ENCODE measurements at regions not wholly inside any gene's neighbourhood (a gene's known extent, or its start where the extent isn't known, plus 50 kb on each side); places are given as distances from the start of the nearest gene placed in this dataset.

DNA sequence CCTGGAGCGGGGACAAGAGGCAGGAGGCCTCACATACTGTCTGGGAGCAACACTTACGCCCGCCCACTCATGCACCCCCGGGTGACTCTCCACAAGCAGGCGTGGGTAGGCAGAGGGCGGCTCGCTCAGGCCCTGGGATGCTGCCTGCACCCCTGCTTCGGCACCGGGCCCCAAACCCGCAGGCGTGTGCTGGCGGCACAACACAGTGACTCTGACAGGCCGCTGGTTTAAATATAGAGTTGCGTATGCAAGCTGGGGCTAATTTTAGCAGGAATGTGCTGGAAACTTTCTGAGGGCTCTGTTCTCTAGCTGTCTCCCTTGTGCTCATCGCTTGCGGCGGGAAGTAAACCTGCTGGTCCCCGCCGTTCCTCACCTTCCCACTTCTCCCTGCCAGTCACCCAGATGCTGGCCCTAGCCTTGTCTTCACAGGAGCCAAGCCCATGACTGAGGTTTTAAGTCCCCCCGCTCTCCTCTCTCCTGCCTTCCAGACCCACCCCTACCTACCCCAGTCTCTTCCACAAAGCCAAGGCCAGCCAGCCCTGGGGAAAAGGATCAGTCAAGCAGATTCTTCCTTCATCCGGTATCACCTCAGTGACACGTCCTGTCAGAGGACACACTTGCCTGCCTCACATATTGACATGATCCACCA lies 94.5 kb upstream of the FOXP4 start:
- no peak for DNase-seq

DNA sequence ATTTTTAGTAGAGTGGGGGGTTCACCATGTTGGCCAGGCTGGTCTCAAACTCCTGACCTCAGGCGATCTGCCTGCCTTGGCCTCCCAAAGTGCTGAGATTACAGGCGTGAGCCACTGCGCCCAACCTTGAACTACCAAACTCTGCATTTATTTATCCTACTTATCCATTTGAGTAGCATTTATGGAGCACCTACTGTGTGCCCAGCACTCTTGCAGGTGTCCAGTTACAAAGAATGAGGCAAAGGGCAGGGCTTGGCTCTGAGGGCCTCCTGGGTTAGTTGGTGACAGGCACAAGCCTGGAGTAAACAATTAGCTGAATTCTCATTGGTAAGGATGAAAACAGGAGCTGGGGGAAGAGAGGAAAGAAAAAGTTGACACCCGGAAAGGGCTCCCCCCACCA lies 93.4 kb upstream of the FOXP4 start:
- no peak for DNase-seq

DNA sequence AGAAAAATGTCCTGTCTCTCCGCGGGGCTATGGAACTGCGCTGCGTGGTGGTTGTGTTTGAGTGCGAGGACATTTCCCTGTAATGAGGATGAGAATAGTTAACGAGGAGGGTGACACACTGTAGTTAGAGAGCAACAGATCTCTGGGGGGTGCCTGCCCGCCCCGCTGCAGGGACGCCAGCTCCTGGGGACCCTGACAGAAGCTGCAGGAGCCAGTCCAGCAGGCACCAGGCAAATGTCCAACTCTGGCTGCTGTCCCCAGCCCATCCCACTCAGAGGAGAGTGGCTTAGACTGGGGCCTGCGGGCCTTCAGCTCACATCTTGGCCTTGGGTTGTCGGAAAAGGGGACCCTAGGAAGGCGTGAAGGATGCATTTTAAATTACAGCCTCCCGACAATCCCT lies 92.9 kb upstream of the FOXP4 start:
- DNase-seq, result no peak

DNA sequence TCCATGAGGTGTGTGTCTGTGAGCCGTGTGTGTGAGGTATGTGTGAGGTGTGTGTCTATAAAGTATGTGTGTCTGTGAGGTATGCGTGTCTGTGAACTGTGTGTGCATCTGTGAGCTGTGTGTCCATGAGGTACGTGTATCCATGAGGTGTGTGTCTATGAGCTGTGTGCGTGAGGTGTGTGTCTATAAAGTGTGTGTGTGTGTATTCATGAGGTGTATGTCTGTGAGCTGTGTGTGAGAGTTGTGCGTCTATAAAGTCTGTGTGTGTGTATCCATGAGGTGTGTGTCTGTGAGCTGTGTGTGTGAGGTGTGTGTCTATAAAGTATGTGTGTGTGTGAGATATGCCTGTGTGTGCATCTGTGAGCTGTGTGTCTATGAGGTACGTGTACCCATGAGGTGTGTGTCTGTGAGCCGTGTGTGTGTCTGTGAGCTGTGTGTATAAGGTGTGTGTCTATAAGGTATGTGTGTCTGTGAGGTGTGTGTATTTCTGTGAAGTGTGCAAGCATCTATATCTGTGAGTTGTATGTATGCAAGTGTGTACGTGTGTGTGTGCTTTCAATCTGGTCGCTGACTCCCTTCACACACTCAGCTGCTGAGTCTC lies 91.9 kb upstream of the FOXP4 start:
- DNase-seq, result no peak

DNA sequence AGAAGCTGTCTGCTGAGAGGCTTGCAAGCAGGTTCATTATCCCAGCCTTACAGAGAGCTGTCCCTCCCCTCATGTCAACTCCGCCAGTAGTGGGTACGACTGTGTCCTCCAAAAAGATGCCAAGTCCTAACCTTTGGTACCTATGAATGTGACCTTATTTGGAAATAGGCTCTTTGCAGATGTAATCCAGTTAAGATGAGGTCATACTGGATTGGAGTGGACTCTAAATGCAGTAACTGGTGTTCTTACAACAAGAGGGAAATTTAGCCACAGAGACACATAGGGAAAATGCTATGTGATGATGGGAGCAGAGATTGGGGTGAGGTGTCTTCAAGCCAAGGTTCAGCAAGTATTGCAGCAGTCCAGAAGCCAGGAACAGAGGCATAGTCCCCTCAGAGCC lies 90.8 kb upstream of the FOXP4 start:
- no peak for DNase-seq

DNA sequence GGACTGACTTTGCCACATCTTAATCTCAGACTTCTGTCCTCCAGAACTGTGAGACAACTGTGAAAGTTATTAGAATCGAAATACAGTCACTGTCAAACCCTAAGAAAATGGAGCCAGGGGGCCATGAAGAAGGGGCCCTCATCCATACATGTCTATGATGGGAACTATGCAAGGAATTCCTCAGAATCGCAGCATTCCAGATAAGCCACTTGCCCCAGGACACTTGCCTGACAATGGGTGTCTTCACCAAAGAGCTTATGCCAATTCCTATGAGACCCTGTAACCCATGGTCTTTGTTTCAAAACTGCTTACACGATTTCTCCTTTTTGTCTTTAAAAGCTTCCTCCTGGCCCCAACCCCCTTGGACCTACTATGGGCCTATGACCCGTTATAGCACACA lies 90.4 kb upstream of the FOXP4 start:
- DNase-seq, result no peak

DNA sequence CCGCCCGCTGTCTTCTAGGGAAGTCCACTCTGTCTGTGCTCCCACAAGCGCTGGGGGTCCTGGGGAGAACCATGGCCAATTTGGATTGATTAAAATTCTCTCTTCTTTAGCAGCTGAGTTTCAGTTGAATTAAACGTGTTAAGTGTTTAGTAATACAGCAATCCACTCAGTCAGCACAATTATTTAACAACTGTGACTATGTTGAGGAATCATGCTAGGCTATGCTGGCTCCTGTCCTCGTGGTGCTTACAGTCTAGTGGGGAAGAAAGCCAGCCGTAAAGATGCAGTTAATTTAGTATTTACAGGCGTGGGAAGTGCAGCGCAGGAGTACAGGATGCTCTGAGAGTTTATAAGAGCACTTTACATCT lies 88.9 kb upstream of the FOXP4 start:
- DNase-seq, result no peak

DNA sequence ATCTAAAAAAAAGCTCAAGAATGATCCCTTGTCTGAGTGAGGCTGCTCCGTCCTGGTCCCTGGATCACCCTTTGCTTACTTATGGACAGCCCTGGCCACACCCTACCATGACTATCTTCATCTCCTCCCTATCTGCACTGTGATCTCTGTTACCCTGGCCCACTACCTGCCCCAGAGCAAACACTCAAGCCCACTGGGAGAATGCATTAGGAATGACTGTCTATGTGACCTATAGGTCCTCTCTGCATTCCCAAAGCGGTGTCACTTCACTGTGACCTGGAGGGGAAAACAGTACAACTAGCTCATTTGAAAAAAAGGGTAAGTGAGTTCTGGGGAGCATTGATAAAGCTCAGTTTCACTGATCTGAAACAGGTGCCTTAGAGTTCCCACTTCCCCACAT lies 86.4 kb upstream of the FOXP4 start:
- DNase-seq, result no peak

DNA sequence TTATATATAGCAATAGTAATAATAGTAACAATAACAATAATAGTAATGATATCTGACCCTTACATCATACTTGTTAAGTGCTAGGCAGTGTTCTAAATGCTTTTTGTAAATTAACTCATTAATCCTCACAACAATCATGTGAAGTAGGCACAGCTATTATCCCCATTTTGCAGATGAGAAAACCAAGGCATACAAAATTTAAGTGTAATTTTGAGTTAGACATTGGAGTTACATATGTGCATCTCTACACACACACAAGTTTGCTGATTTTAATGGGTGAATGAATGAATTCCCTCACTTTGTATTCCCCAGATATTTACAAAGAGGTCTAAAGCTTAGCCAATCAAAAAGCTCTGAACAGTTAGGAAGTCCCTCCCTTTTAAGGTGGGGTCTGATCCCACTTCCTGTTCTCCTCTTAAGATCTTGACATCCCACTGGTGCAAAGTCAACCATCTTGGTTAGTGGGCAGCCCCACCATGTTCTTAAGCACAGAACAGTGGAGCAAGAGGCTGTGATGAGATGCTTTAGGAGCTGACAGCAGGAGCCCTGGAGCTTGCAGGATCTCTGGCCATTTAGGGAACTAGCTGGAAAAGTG lies 85.3 kb upstream of the FOXP4 start:
- no peak for DNase-seq

DNA sequence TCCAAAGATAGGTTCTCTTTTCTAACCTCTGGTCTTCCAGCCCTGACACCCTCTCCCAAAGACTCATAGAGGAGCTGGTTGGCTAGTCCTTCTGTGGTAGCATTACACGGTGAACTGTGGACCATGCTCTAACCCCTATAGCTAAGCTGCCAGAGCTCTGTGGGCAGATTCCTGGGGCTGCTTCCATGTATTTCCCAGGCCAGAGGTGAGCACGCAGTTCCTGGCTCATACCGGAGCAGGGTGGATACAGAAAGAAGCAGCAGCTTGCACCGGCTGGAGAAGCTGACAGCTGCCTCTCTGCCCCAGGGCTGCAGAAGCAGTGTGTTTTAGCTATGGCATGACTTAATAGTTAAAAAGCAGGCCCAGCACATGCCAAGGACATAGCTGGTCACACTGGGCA lies 84.1 kb upstream of the FOXP4 start:
- no peak for DNase-seq

DNA sequence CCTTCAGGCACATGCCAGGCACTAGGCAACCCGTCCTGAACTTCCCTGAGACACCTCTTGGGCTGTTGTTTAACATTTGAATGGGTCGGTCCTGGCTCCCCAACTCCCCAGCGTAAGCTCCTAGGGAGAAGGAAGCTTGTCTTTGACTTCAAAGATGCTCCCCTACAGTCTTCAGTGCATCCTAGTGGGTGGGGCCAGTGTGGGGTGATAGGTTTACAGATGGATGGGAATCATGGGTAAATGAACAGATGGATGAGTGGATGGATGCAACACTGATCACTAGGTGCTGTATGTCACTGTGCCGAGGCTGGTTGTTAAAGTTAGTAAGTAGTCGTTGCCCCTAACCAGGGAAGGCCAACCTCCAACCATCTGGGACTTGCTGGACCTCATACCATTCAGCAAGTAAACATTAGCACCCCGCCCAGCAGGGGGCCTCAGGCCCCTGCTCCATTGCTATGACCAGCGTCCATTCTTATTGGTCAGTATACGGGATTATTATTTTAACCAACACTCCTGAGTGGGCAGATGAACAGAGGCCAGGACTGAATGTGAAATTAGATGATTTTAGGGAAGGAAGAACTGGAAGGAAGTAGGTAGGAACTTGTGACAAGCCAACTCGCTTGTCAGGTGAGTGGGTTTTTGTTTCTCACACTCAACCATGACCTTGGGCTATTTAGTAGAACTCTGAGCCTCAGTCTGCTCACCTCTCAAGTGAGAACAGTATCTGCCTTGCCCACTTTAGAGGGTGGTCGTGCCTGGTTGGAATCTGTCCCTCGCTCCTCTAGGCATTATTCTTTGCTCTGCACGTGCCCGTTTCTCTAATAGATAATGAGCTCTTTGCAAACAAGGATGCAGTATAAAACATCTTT lies 82.9 kb upstream of the FOXP4 start:
- DNase-seq, result no peak

DNA sequence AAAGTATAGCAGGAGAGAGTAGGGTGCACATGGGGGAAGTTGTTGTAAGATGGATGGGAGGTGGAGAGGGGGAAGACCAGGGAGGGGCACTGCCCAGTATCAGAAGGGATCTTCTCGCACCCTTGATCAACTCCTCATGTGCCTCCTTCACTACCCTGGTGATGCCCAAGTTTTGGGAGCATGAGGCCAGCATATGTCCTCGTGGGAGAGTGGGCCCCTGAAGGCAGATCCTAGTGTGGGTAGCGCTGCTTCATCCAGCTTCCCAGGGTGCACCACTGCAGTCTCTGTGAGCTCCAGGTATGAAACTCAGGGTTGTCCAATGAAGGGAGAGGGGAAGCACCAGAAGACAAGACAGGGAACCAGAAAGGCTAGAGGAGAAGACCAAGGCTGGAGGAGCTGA lies 82.2 kb upstream of the FOXP4 start:
- no peak for DNase-seq

DNA sequence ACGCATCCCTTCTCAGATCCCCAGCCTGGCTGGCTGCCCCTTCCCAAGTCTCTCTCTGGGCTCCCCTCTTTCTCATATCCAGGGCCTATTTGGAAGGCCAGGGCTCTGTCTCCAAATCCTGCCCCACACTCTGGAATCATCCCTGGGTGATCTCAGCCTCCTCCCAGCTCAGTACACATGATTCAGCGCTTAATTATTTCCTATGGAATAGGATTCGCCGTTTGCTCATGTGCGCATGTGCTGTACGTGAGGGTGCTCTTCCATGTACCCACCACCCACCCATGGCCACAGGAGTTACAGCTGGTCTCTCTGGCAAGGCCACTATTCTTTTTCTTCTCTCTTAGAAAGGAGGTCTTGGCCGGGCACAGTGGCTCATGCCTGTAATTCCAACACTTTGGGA lies 81.7 kb upstream of the FOXP4 start:
- DNase-seq, result no peak

DNA sequence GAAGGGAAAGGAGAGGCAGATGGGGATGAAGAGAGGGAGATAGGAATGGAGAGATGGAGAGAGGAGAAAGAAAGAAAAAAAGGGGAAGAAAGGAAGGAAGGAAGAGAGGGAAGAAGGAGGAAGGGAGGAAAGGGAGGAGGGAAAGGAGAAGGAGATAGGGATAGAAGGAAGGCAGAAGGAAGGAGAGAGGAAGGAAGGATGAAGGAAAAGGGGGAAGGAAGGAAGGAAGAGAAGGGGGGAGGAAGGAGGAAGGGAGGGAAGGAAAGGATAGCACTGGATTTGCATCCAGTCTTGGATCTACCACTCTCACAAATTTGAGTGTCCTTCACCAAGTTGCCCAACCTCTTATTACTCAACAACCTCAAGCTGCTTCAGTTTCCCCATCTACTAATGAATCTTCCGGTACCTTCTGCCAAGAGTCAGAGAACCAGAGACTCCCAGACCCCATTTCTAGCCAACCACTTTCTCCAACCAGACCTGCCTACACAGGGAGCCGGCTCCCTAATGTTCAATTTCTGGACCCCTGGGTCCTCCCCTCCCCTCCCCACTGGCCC lies 79.7 kb upstream of the FOXP4 start:
- DNase-seq, result no peak

DNA sequence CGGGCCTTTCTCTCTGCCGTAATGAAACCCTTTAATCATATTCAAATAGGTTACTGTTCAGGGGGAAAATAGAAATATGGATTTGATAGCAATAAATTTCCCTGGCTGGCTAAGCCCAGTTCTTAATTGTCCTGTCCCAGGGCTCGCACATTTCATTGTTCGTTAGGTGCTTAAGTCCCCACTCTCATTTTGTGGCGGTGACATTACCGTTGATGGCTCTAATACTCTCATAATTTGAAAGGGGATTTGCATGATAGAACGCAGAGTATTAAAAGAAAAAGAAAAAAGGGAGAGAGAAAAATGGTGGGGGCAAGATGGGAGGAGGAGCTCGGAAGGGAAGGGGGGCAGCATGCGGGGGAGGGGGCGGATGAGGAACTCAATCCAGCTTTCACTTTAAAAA lies 79.1 kb upstream of the FOXP4 start:
- DNase-seq, result no peak

DNA sequence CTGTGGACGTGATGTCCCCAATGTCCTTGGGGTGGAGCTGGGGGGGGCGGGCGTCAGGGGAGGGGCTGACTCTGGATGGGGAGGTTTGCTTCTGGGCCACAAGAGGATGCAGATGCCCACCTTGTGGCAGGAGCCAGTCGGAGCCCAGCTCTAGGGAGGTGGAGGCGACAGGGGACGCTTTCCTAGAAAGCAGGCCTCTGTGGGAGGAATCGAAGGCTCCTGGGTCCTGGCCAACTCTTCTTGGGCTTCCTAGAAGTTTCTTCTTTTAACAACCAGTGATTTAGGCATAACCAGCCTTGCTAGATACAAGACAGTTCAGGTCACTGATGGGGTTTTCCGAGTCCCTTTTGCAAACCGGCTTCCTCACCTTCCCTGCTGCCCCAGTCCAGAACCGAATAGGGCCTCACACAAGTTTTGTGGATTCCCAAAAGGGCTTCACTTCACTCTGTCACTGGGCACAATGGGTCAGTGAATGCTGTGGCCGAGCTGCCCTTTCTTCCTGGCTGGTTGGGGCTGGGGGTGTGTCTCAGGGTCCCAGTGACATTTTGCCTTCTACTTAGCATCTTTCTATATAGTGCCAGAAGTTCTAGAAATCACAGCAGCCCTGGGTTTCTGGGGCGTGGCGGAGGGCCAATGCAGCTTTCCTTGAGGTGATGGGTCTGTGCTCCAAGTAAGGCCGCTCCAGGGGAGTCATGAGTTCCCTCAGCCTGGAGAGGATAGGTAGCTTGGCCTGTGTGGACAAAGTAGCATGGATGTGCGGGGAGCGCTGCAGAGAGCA lies 78.4 kb upstream of the FOXP4 start:
- DNase-seq, result no peak

DNA sequence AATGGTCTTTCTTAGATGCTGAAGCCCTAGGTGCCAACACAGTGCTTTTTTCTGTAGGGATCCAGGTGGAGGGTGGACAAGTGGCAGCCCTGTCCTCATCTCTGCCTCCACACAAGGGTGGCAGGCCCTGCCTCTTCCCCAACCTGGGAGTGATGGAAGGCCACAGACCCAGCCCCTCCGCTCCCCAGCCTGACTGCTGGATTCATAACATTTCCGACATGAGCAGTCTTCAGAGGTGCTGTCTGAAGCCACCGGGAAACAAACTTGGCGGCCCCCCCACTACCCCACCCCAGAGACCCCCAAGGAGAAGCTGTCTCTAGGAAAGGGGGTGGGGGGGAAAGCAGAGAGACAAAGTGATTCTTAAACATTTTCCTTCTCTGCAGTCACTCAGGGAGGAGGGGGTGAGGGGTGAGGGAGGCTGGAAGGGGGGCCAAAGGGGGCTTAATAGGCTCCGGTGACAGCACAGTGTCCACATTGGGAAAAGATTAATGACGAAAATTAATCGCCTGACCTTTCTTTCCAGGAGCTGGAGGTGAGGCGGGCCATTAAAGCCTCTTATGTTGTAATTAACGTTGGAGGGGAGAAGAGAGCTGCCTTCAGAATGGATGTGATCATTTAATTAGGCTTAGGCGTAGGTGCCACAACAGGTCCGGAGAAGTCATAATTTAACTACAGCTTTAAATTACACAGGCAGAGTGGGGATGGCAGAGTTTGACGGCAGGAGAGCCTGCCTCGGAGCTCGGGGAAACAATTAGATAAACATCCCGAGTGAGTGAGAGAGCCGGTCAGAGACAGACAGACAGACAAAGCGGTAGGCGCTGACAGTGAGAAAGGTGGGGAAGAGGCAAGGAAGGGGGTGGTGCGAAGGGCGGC lies 76.8 kb upstream of the FOXP4 start:
- no peak for DNase-seq

DNA sequence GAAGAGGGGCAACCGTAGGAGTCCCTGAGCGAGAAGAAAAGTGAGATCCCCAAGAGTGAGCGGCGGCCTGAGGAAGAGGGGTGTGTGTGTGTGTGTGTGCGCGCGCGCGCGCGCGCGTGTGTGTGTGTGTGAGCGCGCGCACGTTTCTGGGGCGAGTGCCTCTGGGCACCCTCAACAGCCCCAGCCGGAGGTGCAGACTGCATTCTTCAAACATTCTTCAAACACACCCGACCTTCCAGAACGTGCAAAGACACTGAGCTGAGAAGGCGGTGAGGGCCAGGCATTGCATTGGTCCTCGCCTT lies 76.2 kb upstream of the FOXP4 start:
- DNase-seq, result no peak

DNA sequence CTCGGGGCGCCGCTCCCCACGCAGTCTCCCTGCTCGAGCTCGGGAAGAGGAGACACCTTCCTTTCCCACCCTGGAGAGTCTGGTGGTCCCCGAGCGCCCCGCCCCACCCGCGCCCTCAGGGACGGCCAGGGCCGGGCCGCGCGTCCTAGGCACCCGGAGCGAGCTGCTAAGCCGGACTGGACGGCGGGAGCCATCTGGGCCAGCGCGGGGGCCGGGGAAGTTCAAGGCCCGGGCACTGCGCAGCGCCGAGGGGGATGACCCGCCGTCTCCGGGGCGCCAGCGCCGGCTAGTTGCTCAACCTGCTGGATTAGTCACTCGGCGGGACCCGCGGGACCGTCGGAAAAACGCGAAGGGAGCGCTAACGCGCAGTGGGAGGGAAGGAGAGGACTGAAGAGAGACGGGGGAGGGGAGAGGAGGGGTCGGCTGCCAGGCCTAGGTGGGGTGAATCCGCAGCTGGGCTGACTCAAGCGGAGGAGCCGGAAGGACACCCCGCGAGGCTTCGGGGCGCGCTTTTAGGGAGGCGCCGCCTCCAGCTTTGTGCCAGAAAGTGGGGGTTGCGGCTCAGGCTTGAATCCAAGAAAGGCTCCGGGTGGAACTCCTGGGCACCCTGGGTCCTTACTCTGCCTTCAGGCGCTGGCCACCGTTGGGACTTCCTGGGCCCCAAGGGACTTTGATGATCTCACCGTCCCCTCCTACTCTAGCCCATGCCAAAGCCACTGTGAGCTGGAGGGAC lies 75.7 kb upstream of the FOXP4 start:
- DNase-seq, result no peak

DNA sequence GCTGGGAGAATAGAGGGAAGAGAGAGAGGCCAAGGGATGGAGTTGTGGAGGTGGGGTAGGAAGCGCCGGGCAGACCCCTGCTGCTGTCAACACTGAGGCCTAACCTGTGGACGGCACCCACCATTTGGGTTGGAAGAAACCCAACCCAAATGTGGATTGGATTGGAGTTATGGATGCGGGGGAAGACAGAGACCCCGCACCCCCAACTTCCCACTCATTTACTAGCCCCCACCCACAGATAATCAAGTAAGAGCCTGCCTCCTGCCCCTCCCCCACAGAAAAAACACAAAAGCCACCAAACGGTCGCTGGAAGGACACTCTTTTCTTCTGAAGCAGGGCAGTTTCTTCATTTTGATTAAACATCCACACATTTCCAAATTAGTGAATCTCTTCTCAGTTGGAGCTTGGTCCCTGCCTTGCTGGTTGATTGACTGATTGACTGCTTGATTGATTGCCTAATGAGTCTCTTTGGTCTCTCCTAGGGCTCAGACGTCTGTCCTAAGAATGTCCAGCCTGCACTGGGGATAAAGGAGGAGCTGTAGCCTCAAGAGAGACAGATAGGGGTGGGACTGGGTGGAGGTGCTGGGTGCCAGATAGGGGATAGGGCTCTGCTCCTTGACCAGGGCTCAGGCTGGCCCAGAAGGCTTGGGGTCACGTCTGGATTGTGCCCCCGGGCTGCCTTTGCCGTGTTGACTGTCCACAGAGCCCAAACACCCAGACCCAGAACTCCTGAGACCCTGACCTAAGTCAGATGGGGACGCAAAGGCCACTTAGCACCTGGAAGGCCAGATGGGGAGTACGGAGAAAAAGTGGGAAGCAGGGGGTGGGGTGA lies 74.9 kb upstream of the FOXP4 start:
- DNase-seq, result no peak

All from NCI-H2081 (cell line).